OCI-LY1 (cell line): ENCODE measurements at regions not wholly inside any gene's neighbourhood (a gene's known extent, or its start where the extent isn't known, plus 50 kb on each side); places are given as distances from the start of the nearest gene placed in this dataset.

Experiments
- H2AFZ ChIP-seq: fragments of 200-600 bp; sonication (generic), shearing (Covaris generic); 2 replicates; pipeline ENCODE4 v1.6.0; 2014; ENCODE audit warnings: antibody characterized with exemption, mild to moderate bottlenecking, low read length
- H3F3A ChIP-seq: fragments of 200-600 bp; sonication (generic), shearing (Covaris generic); 2 replicates; pipeline ENCODE4 v1.6.0; 2014; ENCODE audit warnings: mild to moderate bottlenecking, antibody characterized with exemption, low read length, moderate library complexity; ENCODE audit not compliant: insufficient read depth
- H3K27ac ChIP-seq: fragments of 200-600 bp; sonication (generic); 2 replicates; pipeline ENCODE4 v1.5.1; 2014; ENCODE audit warnings: low read length, mixed run types, mild to moderate bottlenecking, low read depth; ENCODE audit not compliant: poor library complexity, severe bottlenecking
- H3K27me3 ChIP-seq: fragments of 200-600 bp; sonication (generic); 2 replicates; pipeline ENCODE4 v1.6.0; 2014; ENCODE audit warnings: antibody characterized with exemption, mild to moderate bottlenecking, low read length, moderate library complexity; ENCODE audit not compliant: insufficient read depth
- H3K36me3 ChIP-seq: fragments of 200-600 bp; sonication (generic); 2 replicates; pipeline ENCODE4 v1.6.1; 2014; ENCODE audit warnings: mild to moderate bottlenecking, antibody characterized with exemption, low read length, moderate library complexity, mixed read lengths; ENCODE audit not compliant: insufficient read depth
- H3K4me1 ChIP-seq: fragments of 200-600 bp; sonication (generic); 2 replicates; pipeline ENCODE4 v1.5.1; 2014; ENCODE audit warnings: mild to moderate bottlenecking, low read length, moderate library complexity; ENCODE audit not compliant: insufficient read depth, severe bottlenecking
- H3K4me2 ChIP-seq: fragments of 200-600 bp; sonication (generic), shearing (Covaris generic); 2 replicates; pipeline ENCODE4 v1.6.1; 2014; ENCODE audit warnings: low read length
- H3K4me3 ChIP-seq: fragments of 200-600 bp; sonication (generic); 2 replicates; pipeline ENCODE4 v1.5.1; 2014; ENCODE audit warnings: low read length, low read depth, mild to moderate bottlenecking, mixed read lengths; ENCODE audit not compliant: poor library complexity, severe bottlenecking
- H3K79me2 ChIP-seq: fragments of 200-600 bp; shearing (Covaris generic); 2 replicates; pipeline ENCODE4 v1.6.1; 2016; ENCODE audit warnings: mixed run types, low read length, mixed read lengths; ENCODE audit not compliant: insufficient read depth
- H3K9ac ChIP-seq: fragments of 200-600 bp; sonication (generic), shearing (Covaris generic); 2 replicates; pipeline ENCODE4 v1.6.1; 2014; ENCODE audit warnings: mild to moderate bottlenecking, low read length, mixed read lengths
- H3K9me2 ChIP-seq: fragments of 200-600 bp; sonication (generic), shearing (Covaris generic); 2 replicates; pipeline ENCODE4 v1.6.1; 2014; ENCODE audit warnings: low read depth, mild to moderate bottlenecking, low read length, mixed read lengths
- H3K9me3 ChIP-seq: fragments of 200-600 bp; shearing (Covaris generic); 2 replicates; pipeline ENCODE4 v1.6.1; 2014; ENCODE audit warnings: low read length, mixed read lengths
- H4K20me1 ChIP-seq: fragments of 200-600 bp; sonication (generic), shearing (Covaris generic); 2 replicates; pipeline ENCODE4 v1.6.0; 2016; ENCODE audit warnings: mild to moderate bottlenecking, low read length; ENCODE audit not compliant: insufficient read depth
- CTCF ChIP-seq: fragments of 200-600 bp; sonication (generic), shearing (Covaris generic); IDR thresholded peaks from 2 replicates; pipeline ENCODE4 v1.5.1; 2017; ENCODE audit warnings: mild to moderate bottlenecking, antibody characterized with exemption, low read length, moderate library complexity, mixed read lengths
- EZH2 ChIP-seq: fragments of 200-600 bp; sonication (generic), shearing (Covaris generic); IDR thresholded peaks from 2 replicates; pipeline ENCODE4 v1.8.0; 2017; ENCODE audit warnings: borderline replicate concordance, mixed run types, mild to moderate bottlenecking, antibody characterized with exemption, low read length, moderate library complexity, mixed read lengths

- Histone ChIP-seq H3K79me2 (no peaks in the 10 kb centered on the region), H3K4me1 (no peaks in the 10 kb centered on the region), H3K36me3 (no peaks in the 10 kb centered on the region)
Observed at GRCh38 chr15:47932261-47932660, 188.5 kb upstream of the SLC24A5 start.

GRCh38 chr15:47932951-47933641 is 187.7 kb upstream of the SLC24A5 start:
- no peaks in the 10 kb centered on the region for H3K9me2 ChIP-seq
- no peak overlapping the region for H3K4me3 ChIP-seq
- no peaks in the 10 kb centered on the region for H3K36me3 ChIP-seq
- TF ChIP-seq EZH2, result no peak
- TF ChIP-seq CTCF, result no peak
- no peak overlapping the region for H3K9ac ChIP-seq
- no peaks in the 10 kb centered on the region for H3K79me2 ChIP-seq
- no peak overlapping the region for H3K27ac ChIP-seq
- H3K4me2 ChIP-seq, result no peak overlapping the region
- H2AFZ ChIP-seq, result no peak overlapping the region
- no peaks in the 10 kb centered on the region for H3K9me3 ChIP-seq
- H3K27me3 ChIP-seq, result no peaks in the 10 kb centered on the region
- no peaks in the 10 kb centered on the region for H3F3A ChIP-seq
- H3K4me1 ChIP-seq, result no peaks in the 10 kb centered on the region
- H4K20me1 ChIP-seq, result no peaks in the 10 kb centered on the region

More at GRCh38 chr15:47932261-47932660, 188.5 kb upstream of the SLC24A5 start:
- Histone ChIP-seq H3K27ac (no peak overlapping the region), H3F3A (no peaks in the 10 kb centered on the region), H3K9ac (no peak overlapping the region), H2AFZ (no peak overlapping the region), H3K4me2 (no peak overlapping the region), H3K4me3 (no peak overlapping the region), H4K20me1 (no peaks in the 10 kb centered on the region), H3K9me2 (no peaks in the 10 kb centered on the region), H3K9me3 (no peaks in the 10 kb centered on the region), H3K27me3 (no peaks in the 10 kb centered on the region)
- TF ChIP-seq CTCF, result no peak

DNA sequence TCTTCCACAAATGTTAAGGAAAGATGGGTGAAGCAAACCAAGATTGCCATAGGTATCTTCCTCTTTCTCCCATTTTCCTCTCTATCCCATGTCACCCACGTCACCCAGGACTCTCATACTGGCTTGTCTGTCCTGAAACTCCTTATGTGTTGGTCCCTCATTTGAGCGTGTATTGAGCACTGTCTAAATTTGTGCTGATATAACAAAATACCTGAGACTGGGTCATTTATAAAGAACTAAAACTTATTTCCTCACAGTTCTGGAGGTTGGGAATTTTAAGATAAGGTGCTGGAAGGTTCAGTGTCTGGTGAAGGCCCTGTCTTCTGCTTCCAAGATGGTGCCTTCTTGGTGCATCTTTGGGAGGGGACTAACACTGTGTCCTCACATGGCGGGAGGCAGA is 186.9 kb upstream of the SLC24A5 start:
- no peaks in the 10 kb centered on the region for H4K20me1 ChIP-seq
- no peaks in the 10 kb centered on the region for H3K9me3 ChIP-seq
- TF ChIP-seq EZH2 (no peak), CTCF (no peak)
- no peaks in the 10 kb centered on the region for H3F3A ChIP-seq
- H3K9ac ChIP-seq, result no peak overlapping the region
- no peak overlapping the region for H3K4me2 ChIP-seq
- no peaks in the 10 kb centered on the region for H3K79me2 ChIP-seq
- no peaks in the 10 kb centered on the region for H3K27me3 ChIP-seq
- no peak overlapping the region for H3K27ac ChIP-seq
- H3K4me1 ChIP-seq, result no peaks in the 10 kb centered on the region
- H3K36me3 ChIP-seq, result no peaks in the 10 kb centered on the region
- no peak overlapping the region for H3K4me3 ChIP-seq
- H2AFZ ChIP-seq, result no peak overlapping the region
- H3K9me2 ChIP-seq, result no peaks in the 10 kb centered on the region
